Right cardiac atrium (tissue), 5 donors: ENCODE measurements at regions not wholly inside any gene's neighbourhood (a gene's known extent, or its start where the extent isn't known, plus 50 kb on each side); places are given as distances from the start of the nearest gene placed in this dataset.
A peak's percentile ranks its signal among the peaks of the same experiment; 100 is the strongest.

Experiments used
- ATAC-seq, 2 donors: fragments of 200-7000 bp; cut with Tn5 transposase; one replicate each; pipeline versions ENCODE4 v1.8.0 to v1.9.1; 2020; ENCODE audit warnings: moderate library complexity in 2 of 2, mild to moderate bottlenecking in 1 of 2
- DNase-seq, 3 donors: peaks; one replicate each; pipeline ENCODE4 v3.0.0-alpha.2; 2020
- H3K27ac ChIP-seq: one replicate; pipeline ENCODE4 v1.5.1; 2013; ENCODE audit warnings: mild to moderate bottlenecking, low read length, control low read depth, moderate library complexity
- H3K27me3 ChIP-seq: one replicate; pipeline ENCODE4 v1.6.1; 2013; ENCODE audit not compliant: control insufficient read depth, insufficient read depth
- H3K4me1 ChIP-seq: one replicate; pipeline ENCODE4 v1.6.1; 2013; ENCODE audit warnings: low read length; ENCODE audit not compliant: control insufficient read depth, insufficient read depth
- H3K4me3 ChIP-seq: one replicate; pipeline ENCODE4 v1.5.1; 2013; ENCODE audit warnings: low read length, control low read depth
- H3K9me3 ChIP-seq: one replicate; pipeline ENCODE4 v1.6.1; 2013; ENCODE audit warnings: low read length; ENCODE audit not compliant: control insufficient read depth
- WGBS: extraction: QIAGEN DNeasy Blood & Tissue Kit; methylation state at CpG from one replicate; pipeline ENCODE4 v1.1.7; 2013; 5-methylcytosine and 5-hydroxymethylcytosine counted together
- intact Hi-C, 4 donors: fragments of 100-400 bp; cut with DNase I; formaldehyde crosslinking; loops; one replicate each; pipeline versions ENCODE4 v1.11.0 to v1.14.0; 2022 to 2023
- donor health status: healthy with polysubstance abuse.
- donor health status: DM: no; HTN: yes; CAD: no.
- donor health status: DM: no; HTN: no; CAD: no.
- donor health status: DM: no; HTN: yes; CAD: no; lungs with severe emphysema.
- donor health status: DM: yes; HTN: yes; CAD: no.

- ATAC-seq (peak; percentile 77 to 95), DNase-seq (no peak)
- Histone ChIP-seq H3K4me3 (no peak overlapping the region), H3K27me3 (no peaks in the 10 kb centered on the region), H3K9me3 (no peaks in the 10 kb centered on the region), H3K27ac (no peak overlapping the region), H3K4me1 (no peaks in the 10 kb centered on the region)
- 44% methylated on average over 3 of the region's 3 CpGs for WGBS
- intact Hi-C loops: no loop called here
Measured at GRCh38 chr14:81673930-81674329, 140.3 kb upstream of the SEL1L start.

GRCh38 chr14:81676395-81676794 lies 142.7 kb upstream of the SEL1L start:
- H3K27me3 ChIP-seq: no peaks in the 10 kb centered on the region
- no peaks in the 10 kb centered on the region for H3K4me1 ChIP-seq
- no peak for DNase-seq
- H3K9me3 ChIP-seq: no peaks in the 10 kb centered on the region
- intact Hi-C loops: no loop called here
- H3K27ac ChIP-seq: no peak overlapping the region
- no peak overlapping the region for H3K4me3 ChIP-seq
- no peak for ATAC-seq
- 70% methylated on average over 2 of the region's 2 CpGs for WGBS

- 70% methylated on average over 7 of the region's 7 CpGs for WGBS
Measured at GRCh38 chr14:81676879-81677278, 143.2 kb upstream of the SEL1L start.

GRCh38 chr14:81677736-81678135 lies 144.1 kb upstream of the SEL1L start:
- WGBS: 47% methylated on average over 1 of the region's 1 CpG

More at GRCh38 chr14:81676879-81677278, 143.2 kb upstream of the SEL1L start:
- no peak overlapping the region for H3K27ac ChIP-seq
- intact Hi-C loops: no loop called here
- no peak overlapping the region for H3K4me3 ChIP-seq
- ATAC-seq (no peak), DNase-seq (no peak)
- H3K9me3 ChIP-seq: no peaks in the 10 kb centered on the region
- H3K27me3 ChIP-seq: no peaks in the 10 kb centered on the region
- H3K4me1 ChIP-seq: no peaks in the 10 kb centered on the region

GRCh38 chr14:81679226-81679625 lies 145.6 kb upstream of the SEL1L start:
- intact Hi-C loops: no loop called here
- WGBS: 97% methylated on average over 20 of the region's 20 CpGs
- peak in 1 of 3 donors; percentile 31 for DNase-seq
- ATAC-seq: no peak
- Histone ChIP-seq H3K9me3 (no peaks in the 10 kb centered on the region), H3K4me3 (no peak overlapping the region), H3K4me1 (no peaks in the 10 kb centered on the region), H3K27me3 (no peaks in the 10 kb centered on the region), H3K27ac (no peak overlapping the region)

More at GRCh38 chr14:81677736-81678135, 144.1 kb upstream of the SEL1L start:
- H3K27ac ChIP-seq: no peak overlapping the region
- ATAC-seq (no peak), DNase-seq (no peak)
- H3K9me3 ChIP-seq: no peaks in the 10 kb centered on the region
- no peaks in the 10 kb centered on the region for H3K27me3 ChIP-seq
- H3K4me1 ChIP-seq: no peaks in the 10 kb centered on the region
- intact Hi-C loops: no loop called here
- no peak overlapping the region for H3K4me3 ChIP-seq

GRCh38 chr14:81681541-81681940 lies 147.9 kb upstream of the SEL1L start:
- Histone ChIP-seq H3K27me3 (no peaks in the 10 kb centered on the region), H3K4me3 (no peak overlapping the region), H3K4me1 (no peaks in the 10 kb centered on the region), H3K27ac (no peak overlapping the region), H3K9me3 (no peaks in the 10 kb centered on the region)
- WGBS: 45% methylated on average over 3 of the region's 3 CpGs
- DNase-seq: no peak
- no peak for ATAC-seq
- intact Hi-C loops: no loop called here

- WGBS: 57% methylated on average over 1 of the region's 1 CpG
- Histone ChIP-seq H3K4me1 (no peaks in the 10 kb centered on the region), H3K9me3 (no peaks in the 10 kb centered on the region), H3K4me3 (no peak overlapping the region), H3K27me3 (no peaks in the 10 kb centered on the region), H3K27ac (no peak overlapping the region)
- DNase-seq: no peak
- no peak for ATAC-seq
- intact Hi-C loops: no loop called here
Measured at GRCh38 chr14:81682134-81682533, 148.5 kb upstream of the SEL1L start.

- 64% methylated on average over 2 of the region's 2 CpGs for WGBS
- DNase-seq (no peak), ATAC-seq (no peak)
- H3K9me3 ChIP-seq: no peaks in the 10 kb centered on the region
- no peak overlapping the region for H3K27ac ChIP-seq
- no peaks in the 10 kb centered on the region for H3K4me1 ChIP-seq
- intact Hi-C loops: no loop called here
- no peak overlapping the region for H3K4me3 ChIP-seq
- no peaks in the 10 kb centered on the region for H3K27me3 ChIP-seq
Measured at GRCh38 chr14:81682701-81683100, 149.0 kb upstream of the SEL1L start.

GRCh38 chr14:81684696-81685095 lies 151.0 kb upstream of the SEL1L start:
- ATAC-seq: no peak
- intact Hi-C loops: no loop called here

GRCh38 chr14:81686512-81686911 lies 152.9 kb upstream of the SEL1L start:
- intact Hi-C loops: no loop called here
- 37% methylated on average over 4 of the region's 4 CpGs for WGBS
- no peak for DNase-seq

More at GRCh38 chr14:81684696-81685095, 151.0 kb upstream of the SEL1L start:
- H3K27me3 ChIP-seq: no peaks in the 10 kb centered on the region
- H3K27ac ChIP-seq: no peak overlapping the region
- no peak overlapping the region for H3K4me3 ChIP-seq
- 98% methylated on average over 1 of the region's 1 CpG for WGBS
- DNase-seq: no peak
- H3K9me3 ChIP-seq: no peaks in the 10 kb centered on the region
- no peaks in the 10 kb centered on the region for H3K4me1 ChIP-seq

GRCh38 chr14:81691931-81692330 lies 158.3 kb upstream of the SEL1L start:
- 90% methylated on average over 3 of the region's 3 CpGs for WGBS

More at GRCh38 chr14:81686512-81686911, 152.9 kb upstream of the SEL1L start:
- no peak overlapping the region for H3K4me3 ChIP-seq
- H3K9me3 ChIP-seq: no peaks in the 10 kb centered on the region
- H3K27me3 ChIP-seq: no peaks in the 10 kb centered on the region
- no peak for ATAC-seq
- no peak overlapping the region for H3K27ac ChIP-seq
- no peaks in the 10 kb centered on the region for H3K4me1 ChIP-seq

GRCh38 chr14:81694419-81694818 lies 160.8 kb upstream of the SEL1L start:
- H3K9me3 ChIP-seq: no peaks in the 10 kb centered on the region
- 67% methylated on average over 1 of the region's 1 CpG for WGBS
- no peak for ATAC-seq
- H3K4me1 ChIP-seq: no peaks in the 10 kb centered on the region
- no peak overlapping the region for H3K4me3 ChIP-seq
- intact Hi-C loops: no loop called here
- H3K27ac ChIP-seq: no peak overlapping the region
- no peak for DNase-seq
- H3K27me3 ChIP-seq: no peaks in the 10 kb centered on the region

More at GRCh38 chr14:81691931-81692330, 158.3 kb upstream of the SEL1L start:
- H3K9me3 ChIP-seq: no peaks in the 10 kb centered on the region
- no peak overlapping the region for H3K27ac ChIP-seq
- no peak for ATAC-seq
- H3K27me3 ChIP-seq: no peaks in the 10 kb centered on the region
- no peak overlapping the region for H3K4me3 ChIP-seq
- DNase-seq: no peak
- H3K4me1 ChIP-seq: no peaks in the 10 kb centered on the region
- intact Hi-C loops: no loop called here
